GM18511 (cell line): ENCODE measurements at regions not wholly inside any gene's neighbourhood (a gene's known extent, or its start where the extent isn't known, plus 50 kb on each side); places are given as distances from the start of the nearest gene placed in this dataset.

Source experiments
- ATAC-seq: cut with Tn5 transposase; IDR thresholded peaks from one replicate; pipeline ENCODE4 v1.9.1; 2021; ENCODE audit warnings: mild to moderate bottlenecking, moderate library complexity; ENCODE audit not compliant: unreplicated experiment

GRCh38 chr5:109917154-109917546 lies 227.4 kb downstream of the MAN2A1 start:
- ATAC-seq: no peak

GRCh38 chr5:109917966-109918365 lies 228.2 kb downstream of the MAN2A1 start:
- no peak for ATAC-seq

GRCh38 chr5:109920736-109921135 lies 231.0 kb downstream of the MAN2A1 start:
- ATAC-seq: no peak

- ATAC-seq: peak; percentile 60
These were observed 232.1 kb downstream of the MAN2A1 start for GRCh38 chr5:109921735-109922380.

- ATAC-seq: no peak
These were observed 232.8 kb downstream of the MAN2A1 start for GRCh38 chr5:109922381-109922995.

GRCh38 chr5:109923205-109923604 lies 233.5 kb downstream of the MAN2A1 start:
- no peak for ATAC-seq

- no peak for ATAC-seq
These were observed 234.7 kb downstream of the MAN2A1 start for GRCh38 chr5:109924237-109925107.

GRCh38 chr5:109927639-109928038 lies 237.9 kb downstream of the MAN2A1 start:
- ATAC-seq: no peak

GRCh38 chr5:109928046-109928445 lies 238.3 kb downstream of the MAN2A1 start:
- no peak for ATAC-seq

- no peak for ATAC-seq
These were observed 239.1 kb downstream of the MAN2A1 start for GRCh38 chr5:109928811-109929210.

- no peak for ATAC-seq
These were observed 239.6 kb downstream of the MAN2A1 start for GRCh38 chr5:109929376-109929775.

- no peak for ATAC-seq
These were observed 240.2 kb downstream of the MAN2A1 start for GRCh38 chr5:109929911-109930310.

GRCh38 chr5:109931049-109931780 lies 241.5 kb downstream of the MAN2A1 start:
- no peak for ATAC-seq

- ATAC-seq: no peak
These were observed 246.2 kb downstream of the MAN2A1 start for GRCh38 chr5:109935833-109936490.

GRCh38 chr5:109936996-109937395 lies 247.3 kb downstream of the MAN2A1 start:
- peak; percentile 91 for ATAC-seq

GRCh38 chr5:109937951-109938350 lies 248.2 kb downstream of the MAN2A1 start:
- ATAC-seq: no peak

GRCh38 chr5:109938453-109938852 lies 248.7 kb downstream of the MAN2A1 start:
- no peak for ATAC-seq

- ATAC-seq: no peak
These were observed 249.5 kb downstream of the MAN2A1 start for GRCh38 chr5:109939116-109939682.

GRCh38 chr5:109942646-109943045 lies 252.9 kb downstream of the MAN2A1 start:
- no peak for ATAC-seq

- ATAC-seq: no peak
These were observed 254.0 kb downstream of the MAN2A1 start for GRCh38 chr5:109943701-109944235.
